Ishikawa (cell line): ENCODE measurements at regions not wholly inside any gene's neighbourhood (a gene's known extent, or its start where the extent isn't known, plus 50 kb on each side); places are given as distances from the start of the nearest gene placed in this dataset.

Experiments used
- CEBPB ChIP-seq: IDR thresholded peaks from 2 replicates; pipeline ENCODE4 v1.6.1; 2012
- CREB1 ChIP-seq: IDR thresholded peaks from 2 replicates; pipeline ENCODE4 v1.6.1; 2012; ENCODE audit warnings: low read depth
- EP300 ChIP-seq: IDR thresholded peaks from 2 replicates; pipeline ENCODE4 v1.6.1; 2012; ENCODE audit warnings: borderline replicate concordance
- FOXM1 ChIP-seq: IDR thresholded peaks from 2 replicates; pipeline ENCODE4 v1.6.1; 2012; ENCODE audit warnings: low read depth, borderline replicate concordance
- MAX ChIP-seq: IDR thresholded peaks from 2 replicates; pipeline ENCODE4 v1.6.1; 2012
- REST ChIP-seq: IDR thresholded peaks from 2 replicates; pipeline ENCODE4 v1.6.1; 2012; ENCODE audit warnings: low read depth, mild to moderate bottlenecking
- TAF1 ChIP-seq: IDR thresholded peaks from 2 replicates; pipeline ENCODE4 v1.6.1; 2012; ENCODE audit warnings: low read depth, mild to moderate bottlenecking
- TCF12 ChIP-seq: IDR thresholded peaks from 2 replicates; pipeline ENCODE4 v1.6.1; 2012; ENCODE audit warnings: low read depth
- TEAD4 ChIP-seq: IDR thresholded peaks from 2 replicates; pipeline ENCODE4 v1.6.1; 2012
- USF1 ChIP-seq: IDR thresholded peaks from 2 replicates; pipeline ENCODE4 v1.6.1; 2012
- ZBTB7A ChIP-seq: IDR thresholded peaks from 2 replicates; pipeline ENCODE4 v1.6.1; 2012; ENCODE audit warnings: low read depth

- TF ChIP-seq MAX, result no peak
- TF ChIP-seq CEBPB, result no peak
- TF ChIP-seq REST, result no peak
- no peak for TF ChIP-seq TCF12
- no peak for TF ChIP-seq USF1
- TF ChIP-seq FOXM1, result no peak
- TF ChIP-seq EP300, result no peak
- TF ChIP-seq TEAD4, result no peak
- no peak for TF ChIP-seq TAF1
- TF ChIP-seq CREB1, result no peak
- no peak for TF ChIP-seq ZBTB7A
Measured at GRCh38 chr2:129069875-129070594, 751.4 kb upstream of the HS6ST1 start.
